Liver (tissue), 7 donors: ENCODE measurements at regions not wholly inside any gene's neighbourhood (a gene's known extent, or its start where the extent isn't known, plus 50 kb on each side); places are given as distances from the start of the nearest gene placed in this dataset.

Experiments used
- DNase-seq: peaks from one replicate; pipeline ENCODE4 v3.0.0-alpha.2; 2017; ENCODE audit warnings: low spot score
- H3K27ac ChIP-seq, 2 donors: one replicate each; pipeline ENCODE4 v1.7.0; 2013; ENCODE audit warnings: inconsistent platforms in 2 of 2, low read length in 2 of 2, control low read depth in 1 of 2, low read depth in 1 of 2, mild to moderate bottlenecking in 1 of 2
- H3K27me3 ChIP-seq, 4 donors: one replicate each; pipeline versions ENCODE4 v1.6.1 to v1.7.0; 2013; ENCODE audit warnings: low read length in 3 of 4, inconsistent platforms in 1 of 4, mild to moderate bottlenecking in 1 of 4, moderate library complexity in 1 of 4; ENCODE audit not compliant: control insufficient read depth in 4 of 4, insufficient read depth in 4 of 4
- H3K36me3 ChIP-seq, 4 donors: one replicate each; pipeline versions ENCODE4 v1.6.1 to v1.7.0; 2013; ENCODE audit warnings: low read length in 3 of 4, mild to moderate bottlenecking in 3 of 4, low read depth in 1 of 4, moderate library complexity in 1 of 4; ENCODE audit not compliant: control insufficient read depth in 4 of 4, insufficient read depth in 3 of 4
- H3K4me1 ChIP-seq, 4 donors: one replicate each; pipeline versions ENCODE4 v1.6.1 to v1.7.0; 2013; ENCODE audit warnings: low read length in 3 of 4, mild to moderate bottlenecking in 3 of 4, moderate library complexity in 1 of 4; ENCODE audit not compliant: control insufficient read depth in 4 of 4, insufficient read depth in 4 of 4
- H3K4me3 ChIP-seq, 3 donors: one replicate each; pipeline versions ENCODE4 v1.6.1 to v1.7.0; 2013; ENCODE audit warnings: low read length in 3 of 3, control low read depth in 1 of 3, low read depth in 1 of 3, mild to moderate bottlenecking in 1 of 3
- H3K9ac ChIP-seq, 2 donors: one replicate each; pipeline ENCODE4 v1.7.0; 2013; ENCODE audit warnings: low read length in 2 of 2, mild to moderate bottlenecking in 2 of 2, moderate library complexity in 2 of 2, control low read depth in 1 of 2, low read depth in 1 of 2
- H3K9me3 ChIP-seq, 4 donors: one replicate each; pipeline versions ENCODE4 v1.6.1 to v1.7.0; 2013; ENCODE audit warnings: low read length in 3 of 4; ENCODE audit not compliant: control insufficient read depth in 4 of 4
- EGR1 ChIP-seq, 2 donors: IDR thresholded peaks; 2 replicates each; pipeline ENCODE4 v1.6.1; 2016 to 2018; ENCODE audit warnings: antibody characterized with exemption in 2 of 2, low read depth in 2 of 2
- FOXA1 ChIP-seq: IDR thresholded peaks from 2 replicates; pipeline ENCODE4 v1.6.1; 2016; ENCODE audit warnings: antibody characterized with exemption
- FOXA2 ChIP-seq: IDR thresholded peaks from 2 replicates; pipeline ENCODE4 v1.6.1; 2016; ENCODE audit warnings: antibody characterized with exemption
- GABPA ChIP-seq, 2 donors: IDR thresholded peaks in 1 of 2; conservative IDR thresholded peaks in 1 of 2; 2 replicates each; pipeline ENCODE4 v1.6.1; 2016; ENCODE audit warnings: antibody characterized with exemption in 2 of 2, mild to moderate bottlenecking in 1 of 2, moderate library complexity in 1 of 2
- HNF4A ChIP-seq, 2 donors: conservative IDR thresholded peaks; 2 replicates each; pipeline ENCODE4 v1.6.1; 2016; ENCODE audit warnings: antibody characterized with exemption in 2 of 2, mild to moderate bottlenecking in 2 of 2
- HNF4G ChIP-seq: IDR thresholded peaks from 2 replicates; pipeline ENCODE4 v1.6.1; 2016; ENCODE audit warnings: antibody characterized with exemption
- JUND ChIP-seq, 2 donors: IDR thresholded peaks; 2 replicates each; pipeline ENCODE4 v1.6.1; 2016; ENCODE audit warnings: antibody characterized with exemption in 2 of 2
- MAX ChIP-seq: IDR thresholded peaks from 2 replicates; pipeline ENCODE4 v1.6.1; 2016; ENCODE audit warnings: antibody characterized with exemption
- NR2F2 ChIP-seq: IDR thresholded peaks from 2 replicates; pipeline ENCODE4 v1.6.1; 2016; ENCODE audit warnings: antibody characterized with exemption
- RAD21 ChIP-seq, 2 donors: IDR thresholded peaks; 2 replicates each; pipeline ENCODE4 v1.6.1; 2016; ENCODE audit warnings: antibody characterized with exemption in 2 of 2, mild to moderate bottlenecking in 2 of 2
- RXRA ChIP-seq, 2 donors: IDR thresholded peaks; 2 replicates each; pipeline ENCODE4 v1.6.1; 2017 to 2018; ENCODE audit warnings: antibody characterized with exemption in 2 of 2, mild to moderate bottlenecking in 1 of 2
- SP1 ChIP-seq: IDR thresholded peaks from 2 replicates; pipeline ENCODE4 v1.6.1; 2018; ENCODE audit warnings: antibody characterized with exemption, mild to moderate bottlenecking
- YY1 ChIP-seq: IDR thresholded peaks from 2 replicates; pipeline ENCODE4 v1.6.1; 2016; ENCODE audit warnings: antibody characterized with exemption, mild to moderate bottlenecking
- WGBS: extraction: QIAGEN DNeasy Blood & Tissue Kit; methylation state at CpG from one replicate; pipeline ENCODE4 v1.1.7; 2013; 5-methylcytosine and 5-hydroxymethylcytosine counted together
- TF ChIP-seq, protein P1 (sequence below): IDR thresholded peaks from 2 replicates; pipeline ENCODE4 v1.6.1; 2016; ENCODE audit warnings: antibody characterized with exemption
- TF ChIP-seq, protein P2 (sequence below): IDR thresholded peaks from 2 replicates; pipeline ENCODE4 v1.6.1; 2016; ENCODE audit warnings: antibody characterized with exemption, mild to moderate bottlenecking
- donor health status: healthy.
- donor health status: healthy.
- donor health status: healthy.
- donor health status: healthy.

GRCh38 chr4:154973244-154974035 is 192.4 kb downstream of the RBM46 start:
- H3K4me3 ChIP-seq = no peak overlapping the region
- H3K9me3 ChIP-seq = no peaks in the 10 kb centered on the region
- H3K36me3 ChIP-seq = no peaks in the 10 kb centered on the region
- no peaks in the 10 kb centered on the region for H3K27me3 ChIP-seq
- no peak for DNase-seq
- WGBS = 55% methylated on average over 6 of the region's 6 CpGs
- H3K27ac ChIP-seq = no peak overlapping the region
- TF ChIP-seq HNF4A (conservative IDR thresholded peaks at IDR 0.05) (peak; percentile 64 to 82), JUND (IDR thresholded peaks at IDR 0.05) (peak in 1 of 2 donors; percentile 56), RAD21 (IDR thresholded peaks at IDR 0.05) (no peak), NR2F2 (no peak), HNF4G (no peak), EGR1 (IDR thresholded peaks at IDR 0.05; ENCODE audit: low read depth in 2 of 2) (no peak), MAX (peak; percentile 13), SP1 (peak; percentile 57), RXRA (IDR thresholded peaks at IDR 0.05) (peak in 1 of 2 donors; percentile 42), FOXA1 (peak; percentile 66), FOXA2 (peak; percentile 58), YY1 (peak; percentile 51), GABPA (IDR thresholded peaks at IDR 0.05 in 1 of 2, conservative IDR thresholded peaks at IDR 0.05 in 1 of 2) (no peak)
- TF ChIP-seq, protein P1, sequence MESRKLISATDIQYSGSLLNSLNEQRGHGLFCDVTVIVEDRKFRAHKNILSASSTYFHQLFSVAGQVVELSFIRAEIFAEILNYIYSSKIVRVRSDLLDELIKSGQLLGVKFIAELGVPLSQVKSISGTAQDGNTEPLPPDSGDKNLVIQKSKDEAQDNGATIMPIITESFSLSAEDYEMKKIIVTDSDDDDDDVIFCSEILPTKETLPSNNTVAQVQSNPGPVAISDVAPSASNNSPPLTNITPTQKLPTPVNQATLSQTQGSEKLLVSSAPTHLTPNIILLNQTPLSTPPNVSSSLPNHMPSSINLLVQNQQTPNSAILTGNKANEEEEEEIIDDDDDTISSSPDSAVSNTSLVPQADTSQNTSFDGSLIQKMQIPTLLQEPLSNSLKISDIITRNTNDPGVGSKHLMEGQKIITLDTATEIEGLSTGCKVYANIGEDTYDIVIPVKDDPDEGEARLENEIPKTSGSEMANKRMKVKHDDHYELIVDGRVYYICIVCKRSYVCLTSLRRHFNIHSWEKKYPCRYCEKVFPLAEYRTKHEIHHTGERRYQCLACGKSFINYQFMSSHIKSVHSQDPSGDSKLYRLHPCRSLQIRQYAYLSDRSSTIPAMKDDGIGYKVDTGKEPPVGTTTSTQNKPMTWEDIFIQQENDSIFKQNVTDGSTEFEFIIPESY = peak; percentile 33
- no peak overlapping the region for H3K9ac ChIP-seq
- no peaks in the 10 kb centered on the region for H3K4me1 ChIP-seq

DNA sequence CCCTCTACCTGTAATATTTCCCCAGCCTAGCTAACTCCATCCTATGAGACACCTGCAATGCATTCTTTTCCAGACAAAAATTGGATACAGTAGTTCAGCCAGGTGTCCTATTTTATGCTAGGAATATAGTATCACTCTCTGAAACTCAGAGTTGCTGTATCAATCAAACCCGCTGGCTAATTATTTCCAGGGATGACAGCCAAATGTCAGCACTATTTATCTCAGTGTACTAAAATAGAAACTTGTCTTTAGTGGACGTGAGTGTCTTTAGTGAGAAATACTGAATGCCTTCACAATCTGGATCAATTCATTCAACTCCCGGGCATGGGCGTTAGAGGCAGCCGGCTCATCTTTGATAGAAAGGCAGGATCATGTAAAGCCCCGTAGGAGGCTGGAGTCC is 196.2 kb downstream of the RBM46 start:
- no peak for TF ChIP-seq FOXA1
- TF ChIP-seq, protein P2, sequence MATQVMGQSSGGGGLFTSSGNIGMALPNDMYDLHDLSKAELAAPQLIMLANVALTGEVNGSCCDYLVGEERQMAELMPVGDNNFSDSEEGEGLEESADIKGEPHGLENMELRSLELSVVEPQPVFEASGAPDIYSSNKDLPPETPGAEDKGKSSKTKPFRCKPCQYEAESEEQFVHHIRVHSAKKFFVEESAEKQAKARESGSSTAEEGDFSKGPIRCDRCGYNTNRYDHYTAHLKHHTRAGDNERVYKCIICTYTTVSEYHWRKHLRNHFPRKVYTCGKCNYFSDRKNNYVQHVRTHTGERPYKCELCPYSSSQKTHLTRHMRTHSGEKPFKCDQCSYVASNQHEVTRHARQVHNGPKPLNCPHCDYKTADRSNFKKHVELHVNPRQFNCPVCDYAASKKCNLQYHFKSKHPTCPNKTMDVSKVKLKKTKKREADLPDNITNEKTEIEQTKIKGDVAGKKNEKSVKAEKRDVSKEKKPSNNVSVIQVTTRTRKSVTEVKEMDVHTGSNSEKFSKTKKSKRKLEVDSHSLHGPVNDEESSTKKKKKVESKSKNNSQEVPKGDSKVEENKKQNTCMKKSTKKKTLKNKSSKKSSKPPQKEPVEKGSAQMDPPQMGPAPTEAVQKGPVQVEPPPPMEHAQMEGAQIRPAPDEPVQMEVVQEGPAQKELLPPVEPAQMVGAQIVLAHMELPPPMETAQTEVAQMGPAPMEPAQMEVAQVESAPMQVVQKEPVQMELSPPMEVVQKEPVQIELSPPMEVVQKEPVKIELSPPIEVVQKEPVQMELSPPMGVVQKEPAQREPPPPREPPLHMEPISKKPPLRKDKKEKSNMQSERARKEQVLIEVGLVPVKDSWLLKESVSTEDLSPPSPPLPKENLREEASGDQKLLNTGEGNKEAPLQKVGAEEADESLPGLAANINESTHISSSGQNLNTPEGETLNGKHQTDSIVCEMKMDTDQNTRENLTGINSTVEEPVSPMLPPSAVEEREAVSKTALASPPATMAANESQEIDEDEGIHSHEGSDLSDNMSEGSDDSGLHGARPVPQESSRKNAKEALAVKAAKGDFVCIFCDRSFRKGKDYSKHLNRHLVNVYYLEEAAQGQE = no peak
- no peak for TF ChIP-seq MAX
- TF ChIP-seq, protein P1 = no peak
- no peak for TF ChIP-seq GABPA (IDR thresholded peaks at IDR 0.05 in 1 of 2, conservative IDR thresholded peaks at IDR 0.05 in 1 of 2)
- TF ChIP-seq RXRA (IDR thresholded peaks at IDR 0.05) = no peak
- H3K9ac ChIP-seq = no peak overlapping the region
- no peak for DNase-seq
- 74% methylated on average over 6 of the region's 6 CpGs for WGBS
- no peak overlapping the region for H3K27ac ChIP-seq
- no peaks in the 10 kb centered on the region for H3K9me3 ChIP-seq
- H3K27me3 ChIP-seq = no peaks in the 10 kb centered on the region
- H3K4me3 ChIP-seq = no peak overlapping the region
- no peaks in the 10 kb centered on the region for H3K36me3 ChIP-seq
- no peaks in the 10 kb centered on the region for H3K4me1 ChIP-seq
